GM21786 (cell line): ENCODE measurements at regions not wholly inside any gene's neighbourhood (a gene's known extent, or its start where the extent isn't known, plus 50 kb on each side); places are given as distances from the start of the nearest gene placed in this dataset.
A peak's percentile ranks its signal among the peaks of the same experiment; 100 is the strongest.

Source experiments
- ATAC-seq: cut with Tn5 transposase; IDR thresholded peaks from one replicate; pipeline ENCODE4 v1.9.1; 2021; ENCODE audit not compliant: unreplicated experiment

GRCh38 chr3:168267179-168267578 is 171.5 kb upstream of the GOLIM4 start:
- no peak for ATAC-seq

- ATAC-seq: no peak
Observed at GRCh38 chr3:168266335-168266734, 170.6 kb upstream of the GOLIM4 start.

- no peak for ATAC-seq
Observed at GRCh38 chr3:168262887-168263286, 167.2 kb upstream of the GOLIM4 start.

- ATAC-seq: peak; percentile 90
Observed at GRCh38 chr3:168260859-168261258, 165.1 kb upstream of the GOLIM4 start.

- ATAC-seq: peak; percentile 55
Observed at GRCh38 chr3:168251371-168251770, 155.6 kb upstream of the GOLIM4 start.

- ATAC-seq: peak; percentile 17
Observed at GRCh38 chr3:168250415-168250861, 154.7 kb upstream of the GOLIM4 start.

- peak; percentile 65 for ATAC-seq
Observed at GRCh38 chr3:168249550-168250414, 154.1 kb upstream of the GOLIM4 start.

- peak; percentile 1 for ATAC-seq
Observed at GRCh38 chr3:168249205-168249549, 153.5 kb upstream of the GOLIM4 start.

- no peak for ATAC-seq
Observed at GRCh38 chr3:168248383-168249204, 152.9 kb upstream of the GOLIM4 start.

- ATAC-seq: no peak
Observed at GRCh38 chr3:168241156-168241555, 145.4 kb upstream of the GOLIM4 start.

GRCh38 chr3:168239287-168239686 is 143.6 kb upstream of the GOLIM4 start:
- no peak for ATAC-seq

- no peak for ATAC-seq
Observed at GRCh38 chr3:168233001-168233400, 137.3 kb upstream of the GOLIM4 start.

GRCh38 chr3:168223085-168223484 is 127.4 kb upstream of the GOLIM4 start:
- ATAC-seq: no peak

- no peak for ATAC-seq
Observed at GRCh38 chr3:168220556-168220955, 124.8 kb upstream of the GOLIM4 start.

GRCh38 chr3:168219530-168219929 is 123.8 kb upstream of the GOLIM4 start:
- ATAC-seq: no peak

GRCh38 chr3:168218600-168218999 is 122.9 kb upstream of the GOLIM4 start:
- no peak for ATAC-seq

- ATAC-seq: no peak
Observed at GRCh38 chr3:168216851-168217250, 121.1 kb upstream of the GOLIM4 start.

- peak; percentile 96 for ATAC-seq
Observed at GRCh38 chr3:168213920-168214319, 118.2 kb upstream of the GOLIM4 start.

- ATAC-seq: no peak
Observed at GRCh38 chr3:168212664-168213285, 117.1 kb upstream of the GOLIM4 start.

- no peak for ATAC-seq
Observed at GRCh38 chr3:168205451-168205850, 109.7 kb upstream of the GOLIM4 start.

GRCh38 chr3:168197162-168197561 is 101.4 kb upstream of the GOLIM4 start:
- ATAC-seq: no peak

- ATAC-seq: no peak
Observed at GRCh38 chr3:168191856-168192255, 96.1 kb upstream of the GOLIM4 start.
